ENCODE measurements at regions not wholly inside any gene's neighbourhood (a gene's known extent, or its start where the extent isn't known, plus 50 kb on each side); places are given as distances from the start of the nearest gene placed in this dataset.

DNA sequence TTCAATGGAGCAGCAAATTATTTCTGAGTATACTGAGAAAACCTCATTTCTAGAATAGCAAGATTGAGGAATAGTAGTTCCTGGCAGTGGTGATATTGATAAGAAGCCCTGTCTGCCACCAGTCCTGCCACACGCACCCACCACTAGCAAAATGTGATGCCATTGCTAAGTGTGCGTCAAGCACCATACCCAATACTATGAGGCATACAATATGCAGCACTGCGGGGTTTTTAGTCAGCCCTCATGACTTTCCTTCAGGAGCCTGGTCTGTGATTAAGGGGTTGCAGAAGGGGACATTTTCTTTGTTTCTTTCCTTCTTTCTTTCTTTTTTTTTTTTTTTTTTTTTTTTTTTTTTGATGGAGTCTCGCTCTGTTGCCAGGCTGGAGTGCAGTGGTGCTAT, 128.7 kb upstream of the USP38 start:
- no peak for DNase-seq (ENCODE audit: extremely low read depth, low read depth)

- DNase-seq (ENCODE audit: extremely low read depth, low read depth) = no peak
Measured at GRCh38 chr4:143071351-143071750, 113.4 kb upstream of the USP38 start.

DNA sequence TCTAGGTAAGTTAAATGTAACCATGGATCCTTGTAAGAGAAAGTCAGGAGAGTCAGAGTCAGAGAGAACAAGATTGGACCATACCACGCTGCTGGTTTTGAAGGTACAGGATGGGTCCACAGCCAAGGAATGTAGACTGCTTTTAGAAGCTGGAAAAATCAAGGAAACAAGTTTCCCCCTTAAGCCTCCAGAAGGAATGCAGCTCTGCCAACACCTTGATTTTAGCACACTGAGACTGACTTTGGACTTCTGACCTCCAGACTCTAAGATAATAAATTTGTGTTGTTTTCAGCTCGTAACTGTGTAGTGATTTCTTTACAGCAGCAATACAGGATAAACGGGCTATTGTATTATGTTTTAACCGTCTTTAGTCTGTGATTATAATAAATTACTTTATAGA, 108.0 kb upstream of the USP38 start:
- DNase-seq (ENCODE audit: extremely low read depth, low read depth) = no peak

- no peak for DNase-seq (ENCODE audit: extremely low read depth, low read depth)
Measured at GRCh38 chr4:143082701-143083100, 102.0 kb upstream of the USP38 start.

- no peak for DNase-seq (ENCODE audit: extremely low read depth, low read depth)
Measured at GRCh38 chr4:143083756-143084472, 100.8 kb upstream of the USP38 start.

DNA sequence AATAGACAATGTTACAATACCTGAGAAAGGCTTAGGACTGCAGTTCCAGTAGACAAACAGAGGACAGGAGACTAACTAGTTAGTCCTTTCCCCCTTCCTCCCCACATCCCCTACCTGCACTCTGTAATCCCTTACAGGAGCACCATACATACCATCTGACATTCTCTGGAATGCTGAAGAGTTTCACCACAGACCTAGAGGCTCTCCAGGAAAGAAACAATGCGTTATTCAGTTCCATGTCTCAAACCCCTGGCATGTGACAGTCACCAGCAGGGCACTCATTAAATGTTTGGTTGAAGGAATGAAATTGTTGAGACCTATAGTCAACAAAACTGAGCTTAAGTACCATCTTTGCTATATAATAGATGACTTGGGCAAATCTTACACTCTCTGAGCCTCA, 100.2 kb upstream of the USP38 start:
- DNase-seq (ENCODE audit: extremely low read depth, low read depth) = no peak

- DNase-seq (ENCODE audit: extremely low read depth, low read depth) = no peak
Measured at GRCh38 chr4:143085224-143085623, 99.5 kb upstream of the USP38 start.

- no peak for DNase-seq (ENCODE audit: extremely low read depth, low read depth)
Measured at GRCh38 chr4:143085659-143086058, 99.1 kb upstream of the USP38 start.

DNA sequence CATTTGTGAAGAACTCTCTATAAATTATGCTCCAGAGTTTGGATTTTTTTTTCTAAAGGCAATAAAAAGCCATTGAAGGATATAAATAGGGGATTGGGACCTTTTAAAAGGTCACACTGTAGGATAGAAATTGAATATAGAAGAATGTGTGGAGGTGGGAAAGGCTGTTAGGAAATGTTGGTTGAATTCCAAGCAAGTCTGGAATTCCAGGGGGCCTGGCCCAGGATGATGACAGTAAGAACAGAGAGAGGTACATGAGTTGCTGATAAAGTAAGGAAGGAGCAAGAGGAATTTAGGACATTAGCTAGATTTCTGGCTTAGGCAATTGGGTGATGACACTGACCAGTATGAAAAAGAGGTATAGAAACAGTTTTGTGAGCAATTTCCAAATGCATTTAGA, 95.4 kb upstream of the USP38 start:
- no peak for DNase-seq (ENCODE audit: extremely low read depth, low read depth)

GRCh38 chr4:143089847-143090246, 94.9 kb upstream of the USP38 start:
- DNase-seq (ENCODE audit: extremely low read depth, low read depth) = no peak

GRCh38 chr4:143091862-143092261, 92.9 kb upstream of the USP38 start:
- no peak for DNase-seq (ENCODE audit: extremely low read depth, low read depth)

- DNase-seq (ENCODE audit: extremely low read depth, low read depth) = no peak
Measured at GRCh38 chr4:143095447-143095846, 89.3 kb upstream of the USP38 start.

- no peak for DNase-seq (ENCODE audit: extremely low read depth, low read depth)
Measured at GRCh38 chr4:143097751-143098150, 87.0 kb upstream of the USP38 start.

GRCh38 chr4:143099693-143100092, 85.0 kb upstream of the USP38 start:
- no peak for DNase-seq (ENCODE audit: extremely low read depth, low read depth)

DNA sequence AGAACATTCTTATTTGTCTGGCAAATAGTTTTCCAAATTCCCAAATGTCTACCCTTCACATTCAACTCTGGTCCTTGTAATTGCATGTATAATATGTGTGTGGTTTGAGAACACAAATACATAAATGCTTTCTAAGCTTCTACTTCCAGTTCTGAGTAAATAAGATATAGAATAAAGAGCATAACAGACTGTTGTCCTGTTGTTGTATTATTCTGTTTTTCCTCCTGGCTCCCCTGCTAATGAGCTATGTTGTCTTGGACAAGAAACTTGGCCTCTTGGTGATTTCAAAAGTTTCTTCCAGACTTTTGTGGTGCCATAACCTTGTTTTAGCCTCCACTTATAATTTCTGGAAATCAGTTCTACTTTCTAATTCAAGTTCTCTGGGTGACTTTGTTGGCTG, 75.3 kb upstream of the USP38 start:
- no peak for DNase-seq (ENCODE audit: extremely low read depth, low read depth)

GRCh38 chr4:143118663-143119062, 66.1 kb upstream of the USP38 start:
- DNase-seq (ENCODE audit: extremely low read depth, low read depth) = no peak

GRCh38 chr4:143127621-143128020, 57.1 kb upstream of the USP38 start:
- DNase-seq (ENCODE audit: extremely low read depth, low read depth) = no peak

DNA sequence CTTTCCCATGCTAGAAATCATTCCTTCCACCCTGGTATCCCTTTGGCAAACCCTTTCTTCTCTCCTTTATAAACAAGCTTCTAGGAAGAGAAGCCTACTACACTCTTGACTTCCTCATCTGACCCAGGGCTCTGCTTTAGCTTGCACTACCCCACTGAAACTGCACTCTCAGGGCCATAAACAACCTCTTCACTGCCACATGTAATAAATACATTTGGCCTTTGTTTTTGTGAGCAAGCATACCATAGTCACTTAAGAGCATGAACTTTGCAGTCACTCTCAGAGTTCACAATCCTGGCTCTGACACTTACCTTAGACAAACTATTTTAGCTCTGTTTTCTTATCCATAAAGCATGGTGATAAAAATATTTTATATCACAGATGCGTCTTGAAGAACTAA, 50.7 kb upstream of the USP38 start:
- no peak for DNase-seq (ENCODE audit: extremely low read depth, low read depth)

Measured in NCI-H460 (cell line).